Neural progenitor cell (in vitro differentiated cells): ENCODE measurements at regions not wholly inside any gene's neighbourhood (a gene's known extent, or its start where the extent isn't known, plus 50 kb on each side); places are given as distances from the start of the nearest gene placed in this dataset.

Experiments used
- DNase-seq: peaks from one replicate; pipeline ENCODE4 v3.0.0-alpha.2; 2016; ENCODE audit warnings: low spot score
- H2AFZ ChIP-seq: fragments of 200-600 bp; sonication (generic); replicated peaks from 2 replicates; pipeline ENCODE4 v1.6.1; 2016; ENCODE audit warnings: antibody characterized with exemption
- H3F3A ChIP-seq: fragments of 200-600 bp; sonication (generic); 2 replicates; pipeline ENCODE4 v1.6.1; 2016; ENCODE audit warnings: antibody characterized with exemption, low read depth
- H3K27ac ChIP-seq: fragments of 200-600 bp; sonication (generic); 2 replicates; pipeline ENCODE4 v1.5.1; 2016; ENCODE audit warnings: mild to moderate bottlenecking
- H3K27me3 ChIP-seq: fragments of 200-600 bp; sonication (generic); 2 replicates; pipeline ENCODE4 v1.6.1; 2016; ENCODE audit warnings: mild to moderate bottlenecking, moderate library complexity
- H3K36me3 ChIP-seq: fragments of 200-600 bp; sonication (generic); 2 replicates; pipeline ENCODE4 v1.5.1; 2016
- H3K4me1 ChIP-seq: fragments of 200-600 bp; sonication (generic); 2 replicates; pipeline ENCODE4 v1.6.1; 2016; ENCODE audit warnings: mixed run types
- H3K4me2 ChIP-seq: fragments of 200-600 bp; sonication (generic); 2 replicates; pipeline ENCODE4 v1.6.1; 2016
- H3K4me3 ChIP-seq: fragments of 200-600 bp; sonication (generic); 2 replicates; pipeline ENCODE4 v1.5.1; 2016
- H3K79me2 ChIP-seq: fragments of 200-600 bp; sonication (generic); 2 replicates; pipeline ENCODE4 v1.6.1; 2016; ENCODE audit warnings: low read depth
- H3K9ac ChIP-seq: fragments of 200-600 bp; sonication (generic); 2 replicates; pipeline ENCODE4 v1.6.1; 2016
- H3K9me3 ChIP-seq: fragments of 200-600 bp; sonication (generic); 2 replicates; pipeline ENCODE4 v1.5.1; 2016; ENCODE audit warnings: low read depth
- H4K20me1 ChIP-seq: fragments of 200-600 bp; sonication (generic); 2 replicates; pipeline ENCODE4 v1.6.1; 2016; ENCODE audit warnings: low read depth
- H3K27ac Mint-ChIP-seq: 3 replicates; pipeline ENCODE4 v1.8.0; 2021; ENCODE audit warnings: mixed read lengths
- H3K27me3 Mint-ChIP-seq: 2 replicates; pipeline ENCODE4 v1.8.0; 2022; ENCODE audit warnings: low read depth, mild to moderate bottlenecking, inconsistent platforms, moderate library complexity, mixed read lengths; ENCODE audit not compliant: insufficient read depth
- H3K36me3 Mint-ChIP-seq: 3 replicates; pipeline ENCODE4 v1.8.0; 2021; ENCODE audit warnings: mixed read lengths
- H3K4me1 Mint-ChIP-seq: 3 replicates; pipeline ENCODE4 v1.8.0; 2021; ENCODE audit warnings: mixed read lengths
- H3K4me3 Mint-ChIP-seq: 3 replicates; pipeline ENCODE4 v1.8.0; 2021; ENCODE audit warnings: mild to moderate bottlenecking, moderate library complexity, mixed read lengths
- H3K9me3 Mint-ChIP-seq: 3 replicates; pipeline ENCODE4 v1.8.0; 2020; ENCODE audit warnings: mixed read lengths
- CTCF ChIP-seq: fragments of 200-600 bp; sonication (generic); IDR thresholded peaks from 2 replicates; pipeline ENCODE4 v1.5.1; 2017; ENCODE audit warnings: antibody characterized with exemption, mild to moderate bottlenecking
- EZH2 ChIP-seq: fragments of 200-600 bp; sonication (generic); IDR thresholded peaks from 2 replicates; pipeline ENCODE4 v1.6.1; 2017; ENCODE audit warnings: antibody characterized with exemption, mild to moderate bottlenecking, moderate library complexity
- EZH2phosphoT487 ChIP-seq: fragments of 200-600 bp; sonication (generic); IDR thresholded peaks from 2 replicates; pipeline ENCODE4 v1.6.1; 2017; ENCODE audit warnings: antibody characterized with exemption

- H3K27me3 ChIP-seq = no peaks in the 10 kb centered on the region
- no peak overlapping the region for H3K4me3 Mint-ChIP-seq
- no peak overlapping the region for H2AFZ ChIP-seq
- H3K36me3 ChIP-seq = no peaks in the 10 kb centered on the region
- H3K27ac Mint-ChIP-seq = no peak overlapping the region
- H3K4me1 Mint-ChIP-seq = peaks cover 19% of the 10 kb centered on the region
- no peak overlapping the region for H3K27ac ChIP-seq
- H3F3A ChIP-seq = no peaks in the 10 kb centered on the region
- no peaks in the 10 kb centered on the region for H3K79me2 ChIP-seq
- H3K27me3 Mint-ChIP-seq = no peaks in the 10 kb centered on the region
- TF ChIP-seq EZH2 = no peak
- TF ChIP-seq CTCF = no peak
- TF ChIP-seq EZH2phosphoT487 = no peak
- DNase-seq = no peak
- no peak overlapping the region for H3K9ac ChIP-seq
- no peaks in the 10 kb centered on the region for H3K36me3 Mint-ChIP-seq
- no peaks in the 10 kb centered on the region for H3K4me1 ChIP-seq
- H3K9me3 ChIP-seq = no peaks in the 10 kb centered on the region
- no peak overlapping the region for H3K4me2 ChIP-seq
- H4K20me1 ChIP-seq = no peaks in the 10 kb centered on the region
- no peak overlapping the region for H3K4me3 ChIP-seq
- no peaks in the 10 kb centered on the region for H3K9me3 Mint-ChIP-seq
These were observed 933.1 kb downstream of the DIAPH3 start for GRCh38 chr13:59230484-59231264.

GRCh38 chr13:59236309-59236919, 927.3 kb downstream of the DIAPH3 start:
- Histone ChIP-seq H4K20me1 (no peaks in the 10 kb centered on the region), H3K4me2 (no peak overlapping the region), H3K4me1 (no peaks in the 10 kb centered on the region), H3K36me3 (no peaks in the 10 kb centered on the region), H3K9ac (no peak overlapping the region), H3F3A (no peaks in the 10 kb centered on the region), H3K27ac (no peak overlapping the region), H3K4me3 (no peak overlapping the region), H3K27me3 (no peaks in the 10 kb centered on the region), H3K79me2 (no peaks in the 10 kb centered on the region), H2AFZ (no peak overlapping the region), H3K9me3 (no peaks in the 10 kb centered on the region)
- Mint-ChIP-seq H3K9me3 (no peaks in the 10 kb centered on the region), H3K4me3 (no peak overlapping the region), H3K27me3 (no peaks in the 10 kb centered on the region), H3K36me3 (no peaks in the 10 kb centered on the region), H3K4me1 (no peaks in the 10 kb centered on the region), H3K27ac (no peak overlapping the region)
- no peak for DNase-seq
- TF ChIP-seq CTCF (no peak), EZH2phosphoT487 (no peak), EZH2 (no peak)

GRCh38 chr13:59236944-59237343, 926.8 kb downstream of the DIAPH3 start:
- no peaks in the 10 kb centered on the region for H3K9me3 Mint-ChIP-seq
- H2AFZ ChIP-seq = no peak overlapping the region
- no peak overlapping the region for H3K9ac ChIP-seq
- H3F3A ChIP-seq = no peaks in the 10 kb centered on the region
- H3K9me3 ChIP-seq = no peaks in the 10 kb centered on the region
- H3K27me3 Mint-ChIP-seq = no peaks in the 10 kb centered on the region
- no peak overlapping the region for H3K4me3 ChIP-seq
- H3K27me3 ChIP-seq = no peaks in the 10 kb centered on the region
- no peaks in the 10 kb centered on the region for H3K36me3 ChIP-seq
- no peaks in the 10 kb centered on the region for H3K4me1 ChIP-seq
- H3K4me3 Mint-ChIP-seq = no peak overlapping the region
- no peak overlapping the region for H3K4me2 ChIP-seq
- H3K4me1 Mint-ChIP-seq = no peaks in the 10 kb centered on the region
- TF ChIP-seq CTCF (no peak), EZH2 (no peak), EZH2phosphoT487 (no peak)
- H3K36me3 Mint-ChIP-seq = no peaks in the 10 kb centered on the region
- no peaks in the 10 kb centered on the region for H3K79me2 ChIP-seq
- no peaks in the 10 kb centered on the region for H4K20me1 ChIP-seq
- DNase-seq = no peak
- H3K27ac ChIP-seq = no peak overlapping the region
- H3K27ac Mint-ChIP-seq = no peak overlapping the region
